ENCODE measurements at regions not wholly inside any gene's neighbourhood (a gene's known extent, or its start where the extent isn't known, plus 50 kb on each side); places are given as distances from the start of the nearest gene placed in this dataset.

DNA sequence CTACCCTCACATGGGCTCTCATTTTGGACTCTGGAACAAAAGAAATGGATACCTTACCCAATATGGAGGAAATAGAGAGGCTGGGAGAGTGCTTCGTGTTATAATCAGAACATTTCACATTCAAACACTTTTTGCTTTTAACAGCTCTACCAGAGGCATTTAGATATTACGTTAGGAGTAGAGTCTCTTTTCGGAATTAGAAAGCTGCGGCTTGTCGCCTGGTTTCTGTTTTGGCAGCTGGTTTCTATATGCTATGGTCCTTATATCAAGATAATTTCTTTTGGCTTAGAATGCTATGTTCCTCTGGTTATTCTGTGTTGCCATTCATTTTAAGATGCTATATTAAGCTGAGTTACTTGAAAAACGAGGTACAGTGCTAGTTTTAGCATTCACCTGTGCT lies 392.8 kb upstream of the GALNT5 start:
- Mint-ChIP-seq H3K4me1 (no peaks in the 10 kb centered on the region), H3K4me3 (no peak overlapping the region), H3K27ac (no peak overlapping the region), H3K9me3 (ENCODE audit: insufficient read depth) (no peaks in the 10 kb centered on the region), H3K27me3 (no peaks in the 10 kb centered on the region)
- Histone ChIP-seq H3K4me1 (ENCODE audit: control insufficient read depth in 2 of 2, insufficient read depth in 2 of 2, low read length in 2 of 2) (no peaks in the 10 kb centered on the region), H2AFZ (ENCODE audit: insufficient read depth, low read depth, low read length, poor library complexity, severe bottlenecking) (no peak overlapping the region), H3K36me3 (replicated peaks in 1 of 2; ENCODE audit: control extremely low read depth in 1 of 2, control insufficient read depth in 1 of 2, extremely low read depth in 1 of 2, insufficient read depth in 2 of 2, low read length in 1 of 2) (no peaks in the 10 kb centered on the region), H3K27me3 (replicated peaks in 1 of 4; ENCODE audit: control extremely low read depth in 1 of 4, control insufficient read depth in 3 of 4, insufficient read depth in 4 of 4, low read length in 3 of 4) (no peaks in the 10 kb centered on the region), H3K27ac (ENCODE audit: low read length in 2 of 2) (no peak overlapping the region), H3K9ac (ENCODE audit: low read length) (no peak overlapping the region), H3K79me2 (ENCODE audit: control insufficient read depth, insufficient read depth, low read length) (no peaks in the 10 kb centered on the region), H3K4me2 (replicated peaks; ENCODE audit: low read depth, low read length, poor library complexity, severe bottlenecking) (no peak overlapping the region), H3K4me3 (ENCODE audit: control extremely low read depth in 1 of 5, extremely low read depth in 1 of 5, insufficient read depth in 1 of 5, low read depth in 2 of 5, low read length in 4 of 5) (no peak overlapping the region), H4K20me1 (ENCODE audit: control insufficient read depth, insufficient read depth, low read length, poor library complexity, severe bottlenecking) (no peaks in the 10 kb centered on the region), H3K9me3 (ENCODE audit: control extremely low read depth in 1 of 3, control insufficient read depth in 2 of 3, insufficient read depth in 1 of 3, low read length in 2 of 3) (no peaks in the 10 kb centered on the region)
- intact Hi-C loops (cut with micrococcal nuclease): no loop called here
- no peak for DNase-seq
- no peak for ATAC-seq (ENCODE audit: low read depth)
- ChIA-PET CTCF (no interaction called here), POLR2A (no interaction called here)
- TF ChIP-seq, protein P1, sequence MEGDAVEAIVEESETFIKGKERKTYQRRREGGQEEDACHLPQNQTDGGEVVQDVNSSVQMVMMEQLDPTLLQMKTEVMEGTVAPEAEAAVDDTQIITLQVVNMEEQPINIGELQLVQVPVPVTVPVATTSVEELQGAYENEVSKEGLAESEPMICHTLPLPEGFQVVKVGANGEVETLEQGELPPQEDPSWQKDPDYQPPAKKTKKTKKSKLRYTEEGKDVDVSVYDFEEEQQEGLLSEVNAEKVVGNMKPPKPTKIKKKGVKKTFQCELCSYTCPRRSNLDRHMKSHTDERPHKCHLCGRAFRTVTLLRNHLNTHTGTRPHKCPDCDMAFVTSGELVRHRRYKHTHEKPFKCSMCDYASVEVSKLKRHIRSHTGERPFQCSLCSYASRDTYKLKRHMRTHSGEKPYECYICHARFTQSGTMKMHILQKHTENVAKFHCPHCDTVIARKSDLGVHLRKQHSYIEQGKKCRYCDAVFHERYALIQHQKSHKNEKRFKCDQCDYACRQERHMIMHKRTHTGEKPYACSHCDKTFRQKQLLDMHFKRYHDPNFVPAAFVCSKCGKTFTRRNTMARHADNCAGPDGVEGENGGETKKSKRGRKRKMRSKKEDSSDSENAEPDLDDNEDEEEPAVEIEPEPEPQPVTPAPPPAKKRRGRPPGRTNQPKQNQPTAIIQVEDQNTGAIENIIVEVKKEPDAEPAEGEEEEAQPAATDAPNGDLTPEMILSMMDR (IDR thresholded peaks at IDR 0.05): no peak
- TF ChIP-seq EZH2 (IDR thresholded peaks at IDR 0.05; ENCODE audit: borderline replicate concordance, insufficient read depth, low read depth, low read length, poor library complexity, severe bottlenecking): no peak
- 94% methylated on average over 4 of the region's 6 CpGs for WGBS (ENCODE audit: insufficient coverage)

DNA sequence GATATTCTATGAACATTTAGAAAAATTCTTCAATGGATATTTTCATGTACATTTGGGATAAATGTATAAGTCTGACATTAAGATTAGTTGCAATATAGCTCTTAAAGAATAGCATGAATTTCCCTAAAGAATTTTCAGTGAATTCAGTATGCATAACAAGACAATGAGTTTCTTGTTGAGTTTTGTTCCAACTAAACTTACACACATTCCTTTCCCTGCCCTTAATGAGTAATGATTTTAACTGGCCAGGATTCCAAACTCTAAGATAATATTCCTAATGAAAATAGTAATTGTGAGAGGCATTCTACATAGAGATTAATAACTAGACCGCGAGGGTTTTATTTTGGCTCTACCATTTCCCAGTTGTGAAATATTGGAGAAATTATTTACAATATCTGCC lies 390.3 kb upstream of the GALNT5 start:
- H3K4me1 Mint-ChIP-seq: no peaks in the 10 kb centered on the region
- ATAC-seq (ENCODE audit: low read depth) (no peak), DNase-seq (no peak)
- no peak overlapping the region for H3K4me2 ChIP-seq (replicated peaks; ENCODE audit: low read depth, low read length, poor library complexity, severe bottlenecking)
- no peaks in the 10 kb centered on the region for H4K20me1 ChIP-seq (ENCODE audit: control insufficient read depth, insufficient read depth, low read length, poor library complexity, severe bottlenecking)
- TF ChIP-seq, protein P1 (IDR thresholded peaks at IDR 0.05): no peak
- no peak for TF ChIP-seq EZH2 (IDR thresholded peaks at IDR 0.05; ENCODE audit: borderline replicate concordance, insufficient read depth, low read depth, low read length, poor library complexity, severe bottlenecking)
- intact Hi-C loops (cut with micrococcal nuclease): no loop called here
- no peaks in the 10 kb centered on the region for H3K36me3 ChIP-seq (replicated peaks in 1 of 2; ENCODE audit: control extremely low read depth in 1 of 2, control insufficient read depth in 1 of 2, extremely low read depth in 1 of 2, insufficient read depth in 2 of 2, low read length in 1 of 2)
- no peaks in the 10 kb centered on the region for H3K27me3 ChIP-seq (replicated peaks in 1 of 4; ENCODE audit: control extremely low read depth in 1 of 4, control insufficient read depth in 3 of 4, insufficient read depth in 4 of 4, low read length in 3 of 4)
- no peak overlapping the region for H3K27ac ChIP-seq (ENCODE audit: low read length in 2 of 2)
- H3K9me3 Mint-ChIP-seq (ENCODE audit: insufficient read depth): no peaks in the 10 kb centered on the region
- no peaks in the 10 kb centered on the region for H3K79me2 ChIP-seq (ENCODE audit: control insufficient read depth, insufficient read depth, low read length)
- no CpG with 5 or more reads among the region's 2 CpGs for WGBS (ENCODE audit: insufficient coverage)
- no peaks in the 10 kb centered on the region for H3K9me3 ChIP-seq (ENCODE audit: control extremely low read depth in 1 of 3, control insufficient read depth in 2 of 3, insufficient read depth in 1 of 3, low read length in 2 of 3)
- H3K27me3 Mint-ChIP-seq: no peaks in the 10 kb centered on the region
- H2AFZ ChIP-seq (ENCODE audit: insufficient read depth, low read depth, low read length, poor library complexity, severe bottlenecking): no peak overlapping the region
- POLR2A ChIA-PET: no interaction called here
- no peak overlapping the region for H3K4me3 ChIP-seq (ENCODE audit: control extremely low read depth in 1 of 5, extremely low read depth in 1 of 5, insufficient read depth in 1 of 5, low read depth in 2 of 5, low read length in 4 of 5)
- H3K27ac Mint-ChIP-seq: no peak overlapping the region
- H3K4me1 ChIP-seq (ENCODE audit: control insufficient read depth in 2 of 2, insufficient read depth in 2 of 2, low read length in 2 of 2): no peaks in the 10 kb centered on the region
- no peak overlapping the region for H3K9ac ChIP-seq (ENCODE audit: low read length)
- CTCF ChIA-PET: no interaction called here
- no peak overlapping the region for H3K4me3 Mint-ChIP-seq

Data from B cell (primary cell).